Loucy (cell line): ENCODE measurements at regions not wholly inside any gene's neighbourhood (a gene's known extent, or its start where the extent isn't known, plus 50 kb on each side); places are given as distances from the start of the nearest gene placed in this dataset.

Experiments used
- H2AFZ ChIP-seq: fragments of 200-600 bp; sonication (generic); 2 replicates; pipeline ENCODE4 v1.6.0; 2016; ENCODE audit warnings: antibody characterized with exemption, mild to moderate bottlenecking, low read length, moderate library complexity
- H3F3A ChIP-seq: fragments of 200-600 bp; 2 replicates; pipeline ENCODE4 v1.6.0; 2016; ENCODE audit warnings: antibody characterized with exemption, low read depth, mild to moderate bottlenecking
- H3K27me3 ChIP-seq: fragments of 200-600 bp; sonication (generic); 2 replicates; pipeline ENCODE4 v1.6.1; 2014; ENCODE audit warnings: low read length, mild to moderate bottlenecking; ENCODE audit not compliant: insufficient read depth, poor library complexity, severe bottlenecking
- H3K36me3 ChIP-seq: fragments of 200-600 bp; sonication (generic); 2 replicates; pipeline ENCODE4 v1.6.1; 2016; ENCODE audit warnings: low read length; ENCODE audit not compliant: insufficient read depth
- H3K4me1 ChIP-seq: fragments of 200-600 bp; sonication (generic); 2 replicates; pipeline ENCODE4 v1.5.1; 2014; ENCODE audit warnings: low read length, mild to moderate bottlenecking; ENCODE audit not compliant: insufficient read depth, poor library complexity, severe bottlenecking
- H3K4me2 ChIP-seq: fragments of 200-600 bp; sonication (generic); 2 replicates; pipeline ENCODE4 v1.6.0; 2014; ENCODE audit warnings: antibody characterized with exemption, low read length, low read depth, mild to moderate bottlenecking; ENCODE audit not compliant: poor library complexity, severe bottlenecking
- H3K4me3 ChIP-seq: fragments of 200-600 bp; sonication (generic); 2 replicates; pipeline ENCODE4 v1.5.1; 2014; ENCODE audit warnings: low read length, mild to moderate bottlenecking, mixed read lengths; ENCODE audit not compliant: poor library complexity, severe bottlenecking
- H3K79me2 ChIP-seq: fragments of 200-600 bp; sonication (generic); 2 replicates; pipeline ENCODE4 v1.6.1; 2014; ENCODE audit warnings: low read length; ENCODE audit not compliant: insufficient read depth
- H3K9ac ChIP-seq: fragments of 200-600 bp; sonication (generic); 2 replicates; pipeline ENCODE4 v1.6.0; 2014; ENCODE audit warnings: mild to moderate bottlenecking, low read depth, low read length, moderate library complexity; ENCODE audit not compliant: poor library complexity, severe bottlenecking
- H3K9me2 ChIP-seq: fragments of 200-600 bp; sonication (generic); replicated peaks from 2 replicates; pipeline ENCODE4 v1.6.1; 2016; ENCODE audit warnings: low read depth, low read length, mixed read lengths
- H3K9me3 ChIP-seq: fragments of 200-600 bp; sonication (generic); 2 replicates; pipeline ENCODE4 v1.6.1; 2014; ENCODE audit warnings: mild to moderate bottlenecking, antibody characterized with exemption, low read length, low read depth; ENCODE audit not compliant: insufficient read depth
- H4K20me1 ChIP-seq: fragments of 200-600 bp; sonication (generic); 2 replicates; pipeline ENCODE4 v1.6.0; 2014; ENCODE audit warnings: antibody characterized with exemption, low read length, mild to moderate bottlenecking; ENCODE audit not compliant: insufficient read depth, poor library complexity, severe bottlenecking
- CTCF ChIP-seq: fragments of 200-600 bp; sonication (generic); conservative IDR thresholded peaks from 2 replicates; pipeline ENCODE4 v1.5.1; 2014; ENCODE audit warnings: mild to moderate bottlenecking, antibody characterized with exemption, low read length
- EZH2phosphoT487 ChIP-seq: fragments of 200-600 bp; IDR thresholded peaks from 2 replicates; pipeline ENCODE4 v1.6.1; 2018; ENCODE audit warnings: antibody characterized with exemption, mild to moderate bottlenecking, moderate library complexity, borderline replicate concordance

- Histone ChIP-seq H3K27me3 (no peaks in the 10 kb centered on the region), H3K4me2 (no peak overlapping the region), H3K9ac (no peak overlapping the region), H3K79me2 (no peaks in the 10 kb centered on the region), H3K36me3 (no peaks in the 10 kb centered on the region), H4K20me1 (no peaks in the 10 kb centered on the region), H3K4me1 (no peaks in the 10 kb centered on the region), H3K9me2 (no peaks in the 10 kb centered on the region), H3F3A (no peaks in the 10 kb centered on the region), H3K9me3 (no peaks in the 10 kb centered on the region), H3K4me3 (no peak overlapping the region), H2AFZ (no peak overlapping the region)
- TF ChIP-seq CTCF (no peak), EZH2phosphoT487 (no peak)
These were observed 56.6 kb upstream of the BLCAP start for GRCh38 chr20:37584238-37584807.

GRCh38 chr20:37581246-37581645 is 53.6 kb upstream of the BLCAP start:
- Histone ChIP-seq H3K9me2 (no peaks in the 10 kb centered on the region), H3K9ac (no peak overlapping the region), H3K79me2 (no peaks in the 10 kb centered on the region), H4K20me1 (no peaks in the 10 kb centered on the region), H3K4me1 (no peaks in the 10 kb centered on the region), H3K9me3 (no peaks in the 10 kb centered on the region), H3K27me3 (no peaks in the 10 kb centered on the region), H3K4me2 (no peak overlapping the region), H3K36me3 (no peaks in the 10 kb centered on the region), H3K4me3 (no peak overlapping the region), H3F3A (no peaks in the 10 kb centered on the region), H2AFZ (no peak overlapping the region)
- no peak for TF ChIP-seq CTCF
- TF ChIP-seq EZH2phosphoT487, result no peak

GRCh38 chr20:37580069-37580468 is 52.4 kb upstream of the BLCAP start:
- H3K4me1 ChIP-seq, result no peaks in the 10 kb centered on the region

More at GRCh38 chr20:37580069-37580468, 52.4 kb upstream of the BLCAP start:
- Histone ChIP-seq H3K4me3 (no peak overlapping the region), H2AFZ (no peak overlapping the region), H3K36me3 (no peaks in the 10 kb centered on the region), H3K4me2 (no peak overlapping the region), H3K9me2 (no peaks in the 10 kb centered on the region), H3K79me2 (no peaks in the 10 kb centered on the region), H4K20me1 (no peaks in the 10 kb centered on the region), H3F3A (no peaks in the 10 kb centered on the region), H3K9ac (no peak overlapping the region), H3K27me3 (no peaks in the 10 kb centered on the region), H3K9me3 (no peaks in the 10 kb centered on the region)
- TF ChIP-seq CTCF, result no peak
- TF ChIP-seq EZH2phosphoT487, result no peak
